ENCODE measurements at regions not wholly inside any gene's neighbourhood (a gene's known extent, or its start where the extent isn't known, plus 50 kb on each side); places are given as distances from the start of the nearest gene placed in this dataset.

GRCh38 chr13:44281252-44282000 lies 92.2 kb upstream of the SERP2 start:
- H3K9me3 Mint-ChIP-seq: peaks cover 7% of the 10 kb centered on the region
- H3K36me3 Mint-ChIP-seq (ENCODE audit: low read depth): no peaks in the 10 kb centered on the region
- DNase-seq (ENCODE audit: low read depth, low spot score): no peak
- H3K4me1 Mint-ChIP-seq: no peaks in the 10 kb centered on the region
- no peak overlapping the region for H3K27ac Mint-ChIP-seq (ENCODE audit: unreplicated experiment)
- H3K4me3 Mint-ChIP-seq: no peak overlapping the region
- TF ChIP-seq CTCF (conservative IDR thresholded peaks at IDR 0.05): no peak
- H3K27me3 Mint-ChIP-seq (ENCODE audit: low read depth): no peaks in the 10 kb centered on the region

GRCh38 chr13:44283600-44283999 lies 90.0 kb upstream of the SERP2 start:
- no peaks in the 10 kb centered on the region for H3K36me3 Mint-ChIP-seq (ENCODE audit: low read depth)
- no peak for DNase-seq (ENCODE audit: low read depth, low spot score)
- H3K27me3 Mint-ChIP-seq (ENCODE audit: low read depth): no peaks in the 10 kb centered on the region
- TF ChIP-seq CTCF (conservative IDR thresholded peaks at IDR 0.05): no peak
- H3K4me3 Mint-ChIP-seq: no peak overlapping the region
- H3K9me3 Mint-ChIP-seq: peaks cover 10% of the 10 kb centered on the region
- no peak overlapping the region for H3K27ac Mint-ChIP-seq (ENCODE audit: unreplicated experiment)
- no peaks in the 10 kb centered on the region for H3K4me1 Mint-ChIP-seq

GRCh38 chr13:44287958-44288357 lies 85.7 kb upstream of the SERP2 start:
- TF ChIP-seq CTCF (conservative IDR thresholded peaks at IDR 0.05): no peak
- no peaks in the 10 kb centered on the region for H3K36me3 Mint-ChIP-seq (ENCODE audit: low read depth)
- DNase-seq (ENCODE audit: low read depth, low spot score): no peak
- no peaks in the 10 kb centered on the region for H3K27me3 Mint-ChIP-seq (ENCODE audit: low read depth)
- H3K4me3 Mint-ChIP-seq: no peak overlapping the region
- H3K9me3 Mint-ChIP-seq: peaks cover 18% of the 10 kb centered on the region
- no peak overlapping the region for H3K27ac Mint-ChIP-seq (ENCODE audit: unreplicated experiment)
- peaks cover 7% of the 10 kb centered on the region for H3K4me1 Mint-ChIP-seq

- DNase-seq (ENCODE audit: low read depth, low spot score): no peak
- Mint-ChIP-seq H3K27ac (ENCODE audit: unreplicated experiment) (peak overlapping the region; percentile 17), H3K9me3 (peaks cover 10% of the 10 kb centered on the region), H3K36me3 (ENCODE audit: low read depth) (no peaks in the 10 kb centered on the region), H3K4me1 (peaks cover 16% of the 10 kb centered on the region), H3K27me3 (ENCODE audit: low read depth) (no peaks in the 10 kb centered on the region), H3K4me3 (no peak overlapping the region)
- no peak for TF ChIP-seq CTCF (conservative IDR thresholded peaks at IDR 0.05)
These were observed 81.1 kb upstream of the SERP2 start for GRCh38 chr13:44292545-44292944.

- H3K4me1 Mint-ChIP-seq: peaks cover 16% of the 10 kb centered on the region
- no peak overlapping the region for H3K4me3 Mint-ChIP-seq
- no peaks in the 10 kb centered on the region for H3K27me3 Mint-ChIP-seq (ENCODE audit: low read depth)
- TF ChIP-seq CTCF (conservative IDR thresholded peaks at IDR 0.05): no peak
- no peaks in the 10 kb centered on the region for H3K36me3 Mint-ChIP-seq (ENCODE audit: low read depth)
- H3K9me3 Mint-ChIP-seq: peaks cover 10% of the 10 kb centered on the region
- H3K27ac Mint-ChIP-seq (ENCODE audit: unreplicated experiment): no peak overlapping the region
- no peak for DNase-seq (ENCODE audit: low read depth, low spot score)
These were observed 80.2 kb upstream of the SERP2 start for GRCh38 chr13:44293374-44293773.
